Neural progenitor cell (in vitro differentiated cells): ENCODE measurements at regions not wholly inside any gene's neighbourhood (a gene's known extent, or its start where the extent isn't known, plus 50 kb on each side); places are given as distances from the start of the nearest gene placed in this dataset.

Experiments
- EZH2 ChIP-seq: fragments of 200-600 bp; sonication (generic); IDR thresholded peaks from 2 replicates; pipeline ENCODE4 v1.6.1; 2017; ENCODE audit warnings: antibody characterized with exemption, mild to moderate bottlenecking, moderate library complexity
- EZH2phosphoT487 ChIP-seq: fragments of 200-600 bp; sonication (generic); IDR thresholded peaks from 2 replicates; pipeline ENCODE4 v1.6.1; 2017; ENCODE audit warnings: antibody characterized with exemption
- TF ChIP-seq, protein P1 (sequence below): fragments of 200-600 bp; sonication (generic); IDR thresholded peaks from 2 replicates; pipeline ENCODE4 v1.5.1; 2017; ENCODE audit warnings: antibody characterized with exemption, mild to moderate bottlenecking

DNA sequence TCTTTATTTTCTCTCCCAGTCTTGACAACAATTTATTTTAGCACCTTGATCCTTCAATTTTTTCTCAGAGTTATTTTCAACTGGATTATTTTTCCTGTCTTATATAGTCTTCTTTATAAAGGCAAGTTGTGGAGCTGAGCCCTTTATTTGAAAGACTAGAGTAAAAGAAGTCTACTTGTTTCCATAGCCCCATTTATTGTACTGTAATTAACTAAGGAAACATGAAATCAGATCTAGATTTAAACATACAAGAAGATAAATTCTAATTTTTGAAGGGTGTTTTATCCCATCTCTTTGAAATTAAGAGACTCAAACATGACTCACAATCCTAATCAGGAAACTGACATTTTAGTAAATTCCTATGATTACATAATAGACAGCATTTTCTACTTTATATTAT lies 2421.8 kb downstream of the LRRC4C start:
- TF ChIP-seq, protein P1, sequence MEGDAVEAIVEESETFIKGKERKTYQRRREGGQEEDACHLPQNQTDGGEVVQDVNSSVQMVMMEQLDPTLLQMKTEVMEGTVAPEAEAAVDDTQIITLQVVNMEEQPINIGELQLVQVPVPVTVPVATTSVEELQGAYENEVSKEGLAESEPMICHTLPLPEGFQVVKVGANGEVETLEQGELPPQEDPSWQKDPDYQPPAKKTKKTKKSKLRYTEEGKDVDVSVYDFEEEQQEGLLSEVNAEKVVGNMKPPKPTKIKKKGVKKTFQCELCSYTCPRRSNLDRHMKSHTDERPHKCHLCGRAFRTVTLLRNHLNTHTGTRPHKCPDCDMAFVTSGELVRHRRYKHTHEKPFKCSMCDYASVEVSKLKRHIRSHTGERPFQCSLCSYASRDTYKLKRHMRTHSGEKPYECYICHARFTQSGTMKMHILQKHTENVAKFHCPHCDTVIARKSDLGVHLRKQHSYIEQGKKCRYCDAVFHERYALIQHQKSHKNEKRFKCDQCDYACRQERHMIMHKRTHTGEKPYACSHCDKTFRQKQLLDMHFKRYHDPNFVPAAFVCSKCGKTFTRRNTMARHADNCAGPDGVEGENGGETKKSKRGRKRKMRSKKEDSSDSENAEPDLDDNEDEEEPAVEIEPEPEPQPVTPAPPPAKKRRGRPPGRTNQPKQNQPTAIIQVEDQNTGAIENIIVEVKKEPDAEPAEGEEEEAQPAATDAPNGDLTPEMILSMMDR: no peak
- TF ChIP-seq EZH2 (no peak), EZH2phosphoT487 (no peak)
